Cardiac fibroblast (primary cell): ENCODE measurements at regions not wholly inside any gene's neighbourhood (a gene's known extent, or its start where the extent isn't known, plus 50 kb on each side); places are given as distances from the start of the nearest gene placed in this dataset.

ENCODE experiments used
- DNase-seq, 2 donors: peaks; one replicate each; pipeline versions ENCODE4 v3.0.0 to v3.0.0-alpha.2; 2010; ENCODE audit warnings: low read depth in 2 of 2
- H3K4me3 ChIP-seq, 2 donors: replicated peaks in 1 of 2; 1 replicate in 1 of 2; 2 replicates in 1 of 2; pipeline ENCODE4 v1.5.1; 2011; ENCODE audit warnings: low read depth in 2 of 2, low read length in 2 of 2, mild to moderate bottlenecking in 2 of 2, moderate library complexity in 1 of 2
- TF ChIP-seq, protein P1 (sequence below): IDR thresholded peaks from one replicate; pipeline ENCODE4 v1.5.1; 2011; ENCODE audit warnings: low read depth, mild to moderate bottlenecking, low read length, inconsistent platforms

GRCh38 chr22:26798462-26799065 lies 141.2 kb downstream of the MIAT start:
- H3K4me3 ChIP-seq: no peak overlapping the region
- no peak for DNase-seq

DNA sequence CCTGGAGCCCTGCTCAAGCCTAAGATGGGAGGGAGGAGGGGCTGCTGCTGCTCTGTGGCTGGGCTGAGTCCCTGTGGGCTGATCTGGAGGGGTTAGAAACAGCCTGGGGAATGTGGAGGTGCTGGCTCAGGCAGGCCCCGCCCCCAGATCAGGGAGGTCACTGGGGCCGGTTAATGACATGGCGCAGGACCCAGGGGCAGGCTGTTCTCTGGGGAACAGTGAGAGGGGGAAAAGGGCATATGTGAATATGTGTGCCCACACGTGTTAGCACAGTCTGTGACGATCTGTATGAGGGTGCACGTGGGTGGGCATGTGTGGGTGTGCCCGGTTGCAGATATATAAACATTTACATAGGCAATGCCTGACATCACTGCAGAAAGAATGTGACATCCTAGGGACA lies 143.5 kb downstream of the MIAT start:
- DNase-seq: peak in 1 of 2 donors; percentile 7
- no peak overlapping the region for H3K4me3 ChIP-seq
- TF ChIP-seq, protein P1, sequence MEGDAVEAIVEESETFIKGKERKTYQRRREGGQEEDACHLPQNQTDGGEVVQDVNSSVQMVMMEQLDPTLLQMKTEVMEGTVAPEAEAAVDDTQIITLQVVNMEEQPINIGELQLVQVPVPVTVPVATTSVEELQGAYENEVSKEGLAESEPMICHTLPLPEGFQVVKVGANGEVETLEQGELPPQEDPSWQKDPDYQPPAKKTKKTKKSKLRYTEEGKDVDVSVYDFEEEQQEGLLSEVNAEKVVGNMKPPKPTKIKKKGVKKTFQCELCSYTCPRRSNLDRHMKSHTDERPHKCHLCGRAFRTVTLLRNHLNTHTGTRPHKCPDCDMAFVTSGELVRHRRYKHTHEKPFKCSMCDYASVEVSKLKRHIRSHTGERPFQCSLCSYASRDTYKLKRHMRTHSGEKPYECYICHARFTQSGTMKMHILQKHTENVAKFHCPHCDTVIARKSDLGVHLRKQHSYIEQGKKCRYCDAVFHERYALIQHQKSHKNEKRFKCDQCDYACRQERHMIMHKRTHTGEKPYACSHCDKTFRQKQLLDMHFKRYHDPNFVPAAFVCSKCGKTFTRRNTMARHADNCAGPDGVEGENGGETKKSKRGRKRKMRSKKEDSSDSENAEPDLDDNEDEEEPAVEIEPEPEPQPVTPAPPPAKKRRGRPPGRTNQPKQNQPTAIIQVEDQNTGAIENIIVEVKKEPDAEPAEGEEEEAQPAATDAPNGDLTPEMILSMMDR: no peak

More at GRCh38 chr22:26798462-26799065, 141.2 kb downstream of the MIAT start:
- TF ChIP-seq, protein P1: no peak

- TF ChIP-seq, protein P1: no peak
- no peak for DNase-seq
- no peak overlapping the region for H3K4me3 ChIP-seq
Observed at GRCh38 chr22:26801449-26801848, 144.1 kb downstream of the MIAT start.

GRCh38 chr22:26804315-26804714 lies 146.9 kb downstream of the MIAT start:
- TF ChIP-seq, protein P1: no peak
- DNase-seq: no peak
- H3K4me3 ChIP-seq: no peak overlapping the region

DNA sequence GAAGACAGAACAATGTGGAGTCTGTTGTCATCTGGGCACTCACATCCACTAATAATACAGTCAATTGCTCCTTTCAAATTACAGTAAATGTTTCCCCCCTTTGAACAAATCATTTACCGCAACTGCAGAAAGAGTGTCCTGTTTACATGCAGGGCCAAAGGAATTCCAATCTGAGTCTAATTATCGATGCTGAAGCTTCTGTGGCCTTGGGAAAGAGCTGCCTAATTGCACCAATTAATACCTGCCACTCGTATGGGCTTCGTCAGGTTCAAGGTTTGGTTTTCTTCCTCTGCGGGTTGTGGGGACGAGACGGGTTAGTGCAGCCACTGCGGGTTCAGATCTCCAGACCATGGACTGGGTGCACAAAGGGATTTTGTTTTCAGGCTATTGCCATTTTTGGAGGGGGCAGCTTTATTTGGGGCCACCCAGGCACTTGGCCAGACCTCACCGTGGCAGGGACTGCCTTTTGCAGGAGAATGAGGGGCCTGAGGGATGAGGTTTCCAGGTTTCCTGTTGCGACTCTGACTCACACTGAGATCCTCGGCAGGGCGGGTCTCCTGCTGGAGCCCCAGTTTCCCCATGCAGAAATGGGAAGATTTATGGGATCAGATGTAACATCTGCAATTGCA lies 147.6 kb downstream of the MIAT start:
- DNase-seq: no peak
- TF ChIP-seq, protein P1: no peak
- no peak overlapping the region for H3K4me3 ChIP-seq

DNA sequence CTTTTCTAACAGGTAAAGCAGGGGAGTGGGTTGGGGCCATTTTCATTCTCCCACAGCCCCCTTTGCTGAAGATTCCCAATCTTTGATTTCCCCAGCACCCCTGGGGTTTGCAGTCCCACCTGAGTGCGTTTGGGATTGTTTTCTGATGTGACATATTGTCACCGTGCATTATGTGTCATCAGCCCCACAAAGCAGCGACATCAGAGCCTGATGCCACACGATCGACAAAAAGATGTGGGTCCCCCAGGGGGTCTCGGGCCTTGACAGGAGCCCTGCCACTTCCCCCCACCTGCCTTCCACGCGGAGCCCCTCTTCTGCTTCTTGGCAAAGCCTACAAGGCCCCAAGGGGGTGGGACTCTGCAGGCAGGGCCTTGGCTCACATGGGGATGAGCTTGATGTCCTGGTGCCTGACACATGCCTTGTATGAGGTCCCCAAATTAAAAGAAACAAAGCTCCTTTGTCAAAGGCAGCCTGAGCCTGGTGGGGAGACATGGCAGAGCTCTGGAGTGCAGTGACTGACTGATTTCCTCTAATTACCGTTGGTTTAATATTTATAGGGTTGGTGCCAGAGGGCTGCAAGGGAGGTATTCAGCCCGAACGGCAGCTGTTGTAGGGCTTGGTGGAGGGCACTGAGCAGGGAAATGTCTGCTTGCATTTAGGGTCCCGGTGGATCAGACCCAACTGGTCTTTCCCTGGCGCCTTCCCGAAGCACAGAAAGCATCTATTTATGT lies 149.2 kb downstream of the MIAT start:
- H3K4me3 ChIP-seq: no peak overlapping the region
- no peak for DNase-seq
- TF ChIP-seq, protein P1: no peak
